ENCODE measurements at regions not wholly inside any gene's neighbourhood (a gene's known extent, or its start where the extent isn't known, plus 50 kb on each side); places are given as distances from the start of the nearest gene placed in this dataset.

GRCh38 chrX:140923118-140923517 lies 79.3 kb upstream of the SPANXB1 start:
- TF ChIP-seq POLR2A (IDR thresholded peaks at IDR 0.05), result no peak
- no peak for TF ChIP-seq CTCF (IDR thresholded peaks at IDR 0.05)

Data from ovary (tissue), 3 donors.